D721Med (cell line): ENCODE measurements at regions not wholly inside any gene's neighbourhood (a gene's known extent, or its start where the extent isn't known, plus 50 kb on each side); places are given as distances from the start of the nearest gene placed in this dataset.

ENCODE experiments used
- DNase-seq: peaks from one replicate; pipeline ENCODE4 v3.0.0; 2011; ENCODE audit warnings: low spot score; ENCODE audit not compliant: insufficient read length
- FAIRE-seq: peaks from 2 replicates; lab custom pipeline; 2011; peaks lifted over from hg19 to GRCh38; lab: Jason Lieb, UNC
- TF ChIP-seq, protein P1 (sequence below): IDR thresholded peaks from 2 replicates; pipeline ENCODE4 v1.5.1; 2012; ENCODE audit warnings: mild to moderate bottlenecking, control low read depth; ENCODE audit not compliant: insufficient read depth; ENCODE audit errors: missing control alignments

GRCh38 chr3:186466391-186466974 lies 77.7 kb downstream of the CRYGS start:
- no peak for FAIRE-seq
- TF ChIP-seq, protein P1, sequence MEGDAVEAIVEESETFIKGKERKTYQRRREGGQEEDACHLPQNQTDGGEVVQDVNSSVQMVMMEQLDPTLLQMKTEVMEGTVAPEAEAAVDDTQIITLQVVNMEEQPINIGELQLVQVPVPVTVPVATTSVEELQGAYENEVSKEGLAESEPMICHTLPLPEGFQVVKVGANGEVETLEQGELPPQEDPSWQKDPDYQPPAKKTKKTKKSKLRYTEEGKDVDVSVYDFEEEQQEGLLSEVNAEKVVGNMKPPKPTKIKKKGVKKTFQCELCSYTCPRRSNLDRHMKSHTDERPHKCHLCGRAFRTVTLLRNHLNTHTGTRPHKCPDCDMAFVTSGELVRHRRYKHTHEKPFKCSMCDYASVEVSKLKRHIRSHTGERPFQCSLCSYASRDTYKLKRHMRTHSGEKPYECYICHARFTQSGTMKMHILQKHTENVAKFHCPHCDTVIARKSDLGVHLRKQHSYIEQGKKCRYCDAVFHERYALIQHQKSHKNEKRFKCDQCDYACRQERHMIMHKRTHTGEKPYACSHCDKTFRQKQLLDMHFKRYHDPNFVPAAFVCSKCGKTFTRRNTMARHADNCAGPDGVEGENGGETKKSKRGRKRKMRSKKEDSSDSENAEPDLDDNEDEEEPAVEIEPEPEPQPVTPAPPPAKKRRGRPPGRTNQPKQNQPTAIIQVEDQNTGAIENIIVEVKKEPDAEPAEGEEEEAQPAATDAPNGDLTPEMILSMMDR: no peak

GRCh38 chr3:186465508-186465907 lies 78.7 kb downstream of the CRYGS start:
- DNase-seq (no peak), FAIRE-seq (no peak)
- TF ChIP-seq, protein P1: no peak

More at GRCh38 chr3:186466391-186466974, 77.7 kb downstream of the CRYGS start:
- no peak for DNase-seq

GRCh38 chr3:186464424-186465093 lies 79.6 kb downstream of the CRYGS start:
- TF ChIP-seq, protein P1: no peak
- no peak for FAIRE-seq
- DNase-seq: no peak

DNA sequence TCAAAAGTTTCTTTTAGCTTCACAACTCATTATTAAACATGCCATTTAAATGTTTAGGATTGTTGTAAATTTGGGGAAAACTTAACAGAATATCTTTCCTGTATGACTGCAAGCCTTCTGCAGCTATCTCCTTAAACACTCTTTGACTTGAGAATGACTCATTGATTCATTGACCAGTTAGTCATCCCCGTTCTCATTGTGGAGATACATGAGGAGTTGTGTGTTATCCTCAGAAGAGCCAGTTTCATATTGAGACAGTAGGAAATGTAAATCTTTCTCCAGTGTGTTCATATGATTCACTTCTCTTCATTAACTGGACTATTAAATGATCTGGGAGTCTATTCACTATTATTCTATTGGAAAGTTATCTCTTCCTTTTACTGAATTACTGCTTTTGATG lies 83.0 kb downstream of the CRYGS start:
- TF ChIP-seq, protein P1: no peak

GRCh38 chr3:186459108-186459467 lies 85.1 kb downstream of the CRYGS start:
- TF ChIP-seq, protein P1: no peak
- DNase-seq (no peak), FAIRE-seq (no peak)

More for the DNA sequence above, 83.0 kb downstream of the CRYGS start:
- FAIRE-seq: no peak
- no peak for DNase-seq

- TF ChIP-seq, protein P1: no peak
- no peak for DNase-seq
- FAIRE-seq: no peak
Observed at GRCh38 chr3:186458306-186459107, 85.7 kb downstream of the CRYGS start.
